GM23338 (cell line): ENCODE measurements at regions not wholly inside any gene's neighbourhood (a gene's known extent, or its start where the extent isn't known, plus 50 kb on each side); places are given as distances from the start of the nearest gene placed in this dataset.

Experiments used
- EZH2 ChIP-seq: fragments of 200-600 bp; sonication (generic); IDR thresholded peaks from one replicate; pipeline ENCODE4 v1.8.0; 2017; ENCODE audit warnings: antibody characterized with exemption, mild to moderate bottlenecking, low read depth; ENCODE audit not compliant: unreplicated experiment
- JUNB ChIP-seq: IDR thresholded peaks from one replicate; pipeline ENCODE4 v1.6.1; 2016; ENCODE audit warnings: antibody characterized with exemption; ENCODE audit not compliant: unreplicated experiment
- NANOG ChIP-seq: IDR thresholded peaks from 2 replicates; pipeline ENCODE4 v1.6.1; 2016; ENCODE audit warnings: antibody characterized with exemption, borderline replicate concordance
- REST ChIP-seq: IDR thresholded peaks from one replicate; pipeline ENCODE4 v1.6.1; 2018; ENCODE audit warnings: antibody characterized with exemption; ENCODE audit not compliant: unreplicated experiment
- ZNF331 ChIP-seq: fragments of 250-450 bp; sonication (Bioruptor Pico); IDR thresholded peaks from 2 replicates; pipeline ENCODE4 v1.5.0; 2020; ENCODE audit warnings: low read depth, mild to moderate bottlenecking, moderate library complexity
- ZNF462 ChIP-seq: fragments of 250-450 bp; sonication (Bioruptor Pico); IDR thresholded peaks from 2 replicates; pipeline ENCODE4 v1.5.0; 2020; ENCODE audit warnings: mild to moderate bottlenecking, moderate library complexity

- TF ChIP-seq REST (no peak), ZNF331 (CRISPR knock-in tag) (no peak), ZNF462 (CRISPR knock-in tag) (no peak), JUNB (no peak), EZH2 (no peak), NANOG (no peak)
Measured at GRCh38 chr2:195507447-195508138, 149.4 kb upstream of the SLC39A10 start (continued).
